Renal cortex interstitium (tissue), 11 donors: ENCODE measurements at regions not wholly inside any gene's neighbourhood (a gene's known extent, or its start where the extent isn't known, plus 50 kb on each side); places are given as distances from the start of the nearest gene placed in this dataset.

Experiments
- DNase-seq, 11 donors: peaks; one replicate each; pipeline ENCODE4 v3.0.0-alpha.2; 2013; ENCODE audit warnings: low read depth in 9 of 11, low spot score in 4 of 11; ENCODE audit errors: extremely low read depth in 1 of 11

DNA sequence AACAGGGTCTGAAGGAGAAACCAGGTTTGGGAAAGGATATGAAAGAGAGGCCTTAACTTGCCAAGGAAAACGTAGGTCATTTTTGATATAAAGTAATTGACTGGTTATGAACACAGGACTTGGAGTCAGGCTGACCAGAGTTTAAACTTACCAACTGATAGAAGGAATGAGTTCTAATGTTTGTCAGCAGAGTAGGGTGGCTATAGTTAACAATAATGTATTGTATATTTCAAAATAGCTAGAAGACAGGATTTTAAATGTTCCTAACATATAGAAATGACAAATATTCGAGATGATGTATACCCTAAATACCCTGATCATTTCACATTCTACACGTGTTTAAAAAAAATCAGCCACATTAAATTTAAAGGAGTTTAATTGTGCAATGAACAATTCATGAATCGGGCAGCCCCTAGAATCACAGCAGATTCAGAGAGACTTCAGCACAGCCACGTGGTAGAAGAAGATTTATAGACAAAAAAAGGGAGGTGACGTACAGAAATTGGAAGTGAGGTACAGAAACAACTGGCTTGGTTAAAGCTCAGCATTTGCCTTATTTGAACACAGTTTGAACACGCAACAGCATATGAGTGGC lies 52.5 kb upstream of the PLEKHG7 start:
- no peak for DNase-seq

GRCh38 chr12:92649511-92650227 lies 53.1 kb upstream of the PLEKHG7 start:
- peak; percentile 33 to 76 (median 57) for DNase-seq

GRCh38 chr12:92648242-92649031 lies 54.4 kb upstream of the PLEKHG7 start:
- no peak for DNase-seq

GRCh38 chr12:92641291-92641690 lies 61.5 kb upstream of the PLEKHG7 start:
- DNase-seq, result no peak

DNA sequence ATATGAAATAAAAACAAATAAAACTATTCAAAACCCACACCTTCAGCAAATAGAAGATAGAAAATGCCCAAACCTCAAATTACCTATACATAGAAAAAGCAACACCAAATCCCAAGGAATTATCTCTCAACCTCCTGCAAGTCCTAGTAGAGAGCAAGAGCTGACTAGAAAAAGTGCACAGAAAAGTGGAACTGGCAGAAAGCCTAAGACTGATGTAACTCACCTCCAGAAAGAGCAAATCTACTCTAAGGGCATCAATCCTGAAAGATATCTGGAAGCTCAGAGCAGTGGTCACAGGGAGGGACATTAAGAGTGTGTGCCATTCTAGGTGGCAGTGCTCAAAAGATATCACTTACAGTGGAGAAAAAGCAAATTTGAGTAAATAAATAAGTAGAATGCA lies 62.1 kb upstream of the PLEKHG7 start:
- no peak for DNase-seq

GRCh38 chr12:92639017-92639416 lies 63.8 kb upstream of the PLEKHG7 start:
- no peak for DNase-seq

GRCh38 chr12:92634730-92635129 lies 68.1 kb upstream of the PLEKHG7 start:
- no peak for DNase-seq

- DNase-seq, result no peak
These were observed 68.6 kb upstream of the PLEKHG7 start for GRCh38 chr12:92634202-92634601.

DNA sequence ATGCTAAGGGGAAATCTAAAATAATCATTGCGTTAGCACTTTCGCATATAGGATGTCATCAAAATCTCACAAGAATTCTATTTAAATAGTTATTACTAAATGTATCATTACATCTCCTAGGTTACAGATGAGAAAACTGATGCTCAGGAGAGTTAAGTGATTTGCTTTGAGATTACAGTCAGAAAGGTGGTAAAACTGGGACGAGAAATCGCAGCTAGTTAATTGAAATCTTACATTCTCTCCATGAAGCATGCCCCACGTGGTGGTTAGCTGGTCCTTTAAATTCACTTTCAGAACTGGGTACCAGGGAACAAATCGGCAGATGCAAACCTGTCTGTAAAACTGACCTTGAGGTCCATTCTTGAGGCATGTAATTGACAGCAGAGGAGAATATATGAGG lies 71.8 kb upstream of the PLEKHG7 start:
- no peak for DNase-seq

- DNase-seq, result peak in 10 of 11 donors; percentile 21 to 54 (median 40)
These were observed 73.3 kb upstream of the PLEKHG7 start for GRCh38 chr12:92629349-92630065.

DNA sequence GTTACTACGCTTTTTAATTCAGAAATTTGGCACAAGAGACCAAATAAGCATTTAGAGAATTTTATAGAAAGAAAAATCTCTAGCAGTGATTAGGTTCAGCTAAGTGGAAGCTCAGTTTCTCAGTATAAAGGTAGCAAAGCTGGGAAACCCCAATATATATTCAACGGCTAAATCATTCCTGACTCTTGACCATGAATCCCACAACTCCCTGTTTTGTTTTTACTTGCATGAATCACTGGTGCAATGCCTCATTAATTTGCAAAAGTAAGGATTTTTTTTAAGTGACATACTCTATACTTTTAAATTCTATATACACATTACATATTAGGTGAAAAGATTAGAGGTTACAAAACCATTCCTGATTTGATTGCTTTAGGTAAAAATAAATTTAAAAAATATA lies 74.3 kb upstream of the PLEKHG7 start:
- DNase-seq, result peak in 1 of 11 donors; percentile 17

GRCh38 chr12:92627511-92627910 lies 75.3 kb upstream of the PLEKHG7 start:
- no peak for DNase-seq

- DNase-seq, result no peak
These were observed 77.0 kb upstream of the PLEKHG7 start for GRCh38 chr12:92625639-92626310.

DNA sequence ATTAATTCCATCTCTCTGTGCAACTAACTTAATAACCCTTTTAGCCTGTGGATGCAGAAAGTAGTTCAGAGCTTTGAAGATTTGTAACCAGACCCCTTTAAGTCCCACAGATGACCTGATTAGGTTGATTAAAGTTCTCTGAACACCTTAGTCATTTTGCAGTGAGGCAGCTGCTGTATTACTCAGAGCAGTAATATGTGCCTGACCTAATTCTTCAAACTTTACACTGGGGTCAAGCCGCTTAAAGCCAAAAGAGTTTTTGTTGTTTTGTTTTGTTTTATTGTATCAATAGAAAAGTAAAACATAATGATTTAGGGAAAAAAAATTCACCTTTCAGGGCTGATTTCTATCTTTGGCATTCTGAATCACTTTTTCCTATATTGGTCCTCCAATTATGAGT lies 78.6 kb upstream of the PLEKHG7 start:
- DNase-seq, result no peak

DNA sequence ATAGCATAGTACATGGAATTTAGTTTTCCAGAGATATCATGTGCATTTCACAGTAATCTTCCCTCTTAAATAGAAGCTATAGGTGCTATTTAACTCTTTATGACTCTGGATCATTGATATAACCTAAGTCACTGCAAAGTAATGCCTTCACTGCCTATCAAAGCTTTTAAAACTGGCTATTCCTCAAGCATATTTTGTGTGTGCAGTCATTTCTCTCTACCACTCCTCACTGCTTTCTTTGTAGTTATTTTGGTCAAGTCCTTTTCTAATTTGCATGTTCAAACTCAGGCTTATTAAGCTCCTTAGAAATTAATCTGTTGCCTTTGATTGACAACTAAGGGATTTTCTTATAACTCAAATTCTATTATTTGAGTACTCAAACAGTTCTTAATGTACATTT lies 79.4 kb upstream of the PLEKHG7 start:
- no peak for DNase-seq

GRCh38 chr12:92621833-92622232 lies 81.0 kb upstream of the PLEKHG7 start:
- no peak for DNase-seq

- no peak for DNase-seq
These were observed 81.5 kb upstream of the PLEKHG7 start for GRCh38 chr12:92621312-92621711.

- no peak for DNase-seq
These were observed 82.8 kb upstream of the PLEKHG7 start for GRCh38 chr12:92619730-92620684.
